Fibroblast of skin of left biceps (primary cell): ENCODE measurements at regions not wholly inside any gene's neighbourhood (a gene's known extent, or its start where the extent isn't known, plus 50 kb on each side); places are given as distances from the start of the nearest gene placed in this dataset.

Experiments
- DNase-seq, 2 experiments: peaks; one replicate each; pipeline ENCODE4 v3.0.0-alpha.2; 2013; ENCODE audit warnings: low read depth in 2 of 2

- no peak for DNase-seq
Measured at GRCh38 chr14:101025696-101026095, 122.2 kb upstream of the RTL1 start.

- no peak for DNase-seq
Measured at GRCh38 chr14:101026341-101026740, 122.8 kb upstream of the RTL1 start.

- no peak for DNase-seq
Measured at GRCh38 chr14:101027291-101027690, 123.8 kb upstream of the RTL1 start.

- DNase-seq: no peak
Measured at GRCh38 chr14:101027966-101028365, 124.4 kb upstream of the RTL1 start.

- no peak for DNase-seq
Measured at GRCh38 chr14:101028971-101029667, 125.6 kb upstream of the RTL1 start.

DNA sequence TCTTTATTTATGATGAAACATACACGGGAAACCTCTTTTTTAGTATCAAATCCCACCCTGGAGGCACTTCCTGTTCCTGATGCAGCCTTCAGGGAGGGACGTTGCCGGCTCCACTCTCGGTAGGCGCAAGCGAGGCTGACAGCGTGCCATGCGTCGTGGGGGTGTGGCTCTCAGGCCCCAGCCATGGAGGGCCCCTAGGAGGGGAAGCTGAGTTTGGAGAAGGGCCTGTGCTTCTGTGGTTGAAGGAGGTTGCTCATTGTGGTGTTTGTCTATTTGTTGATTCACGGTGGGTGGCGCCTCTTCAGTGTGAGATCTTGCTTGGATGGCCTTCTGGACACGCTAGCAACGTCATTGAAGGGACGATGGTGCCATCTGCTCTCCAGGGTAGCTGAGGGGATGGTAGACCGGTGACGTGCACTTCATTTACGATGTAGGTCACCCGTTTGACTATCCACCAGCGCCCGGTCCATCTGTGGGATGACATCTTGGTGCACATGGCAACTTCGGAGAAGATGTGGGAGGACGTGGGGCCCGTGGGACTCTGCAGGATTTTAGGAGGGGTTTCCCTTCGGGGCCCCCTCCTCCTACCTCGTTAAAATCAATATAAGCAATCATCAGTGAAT is 126.3 kb upstream of the RTL1 start:
- no peak for DNase-seq

DNA sequence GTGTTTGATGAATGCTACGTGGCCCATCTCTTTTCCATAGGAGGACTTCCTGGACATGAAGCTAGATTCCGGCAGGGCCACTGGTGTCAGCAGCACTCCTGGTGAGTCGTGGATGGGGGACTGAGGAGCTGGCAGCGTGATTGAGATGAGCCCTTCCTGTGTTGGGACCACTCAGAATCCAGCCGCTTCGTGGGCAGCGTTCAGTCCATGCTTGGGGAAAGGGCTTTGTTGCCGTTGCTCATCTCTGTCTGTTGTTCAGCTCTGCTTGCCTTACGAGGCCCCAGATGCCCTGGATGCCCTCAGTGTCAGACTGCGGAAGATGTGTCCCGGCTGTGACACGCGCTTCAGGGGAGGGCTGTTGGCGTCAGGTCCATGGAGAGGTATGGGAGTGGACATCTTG is 127.1 kb upstream of the RTL1 start:
- DNase-seq: no peak

GRCh38 chr14:101031186-101031585 is 127.7 kb upstream of the RTL1 start:
- no peak for DNase-seq

GRCh38 chr14:101031721-101032120 is 128.2 kb upstream of the RTL1 start:
- no peak for DNase-seq

DNA sequence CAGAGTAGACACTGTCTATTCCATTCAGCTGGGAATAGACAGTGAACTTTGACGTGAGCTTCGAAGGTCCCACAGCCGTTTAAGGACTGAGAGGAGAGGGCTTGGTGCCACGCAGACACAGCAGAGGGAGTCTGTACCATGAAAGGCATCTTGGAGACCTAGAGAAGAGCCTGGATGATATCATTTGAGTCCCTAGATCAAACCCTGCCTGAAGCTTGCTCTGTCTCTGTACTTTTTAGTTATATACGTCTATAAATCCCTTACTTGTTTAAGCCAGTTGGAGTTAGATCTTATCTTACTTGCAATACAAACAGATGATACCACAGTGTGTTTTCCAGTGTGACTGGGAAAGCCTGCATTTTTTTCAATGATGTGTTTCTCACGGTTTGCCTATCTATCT is 128.9 kb upstream of the RTL1 start:
- DNase-seq: no peak

- no peak for DNase-seq
Measured at GRCh38 chr14:101033006-101033405, 129.5 kb upstream of the RTL1 start.

GRCh38 chr14:101033446-101034165 is 130.1 kb upstream of the RTL1 start:
- DNase-seq: no peak

DNA sequence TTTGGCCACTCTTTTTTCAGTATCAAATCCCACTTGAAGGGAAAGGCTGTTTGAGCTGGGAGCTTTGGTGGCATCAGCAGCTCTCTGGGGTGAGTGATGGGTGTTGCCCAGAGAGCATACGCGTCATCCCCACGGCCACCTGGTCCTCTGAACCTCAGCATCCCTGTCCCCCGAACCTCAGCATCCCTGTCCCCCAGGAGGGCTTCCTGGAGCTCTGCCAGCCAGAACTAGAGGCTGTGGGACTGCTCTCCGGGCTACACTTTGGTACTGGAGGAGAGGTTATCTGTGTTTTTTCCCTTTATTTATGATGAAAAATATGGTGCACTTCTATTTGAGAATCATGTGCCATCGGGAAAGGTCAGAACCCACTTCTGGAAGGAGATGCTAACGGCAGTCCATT is 131.5 kb upstream of the RTL1 start:
- no peak for DNase-seq

- DNase-seq: no peak
Measured at GRCh38 chr14:101035466-101036225, 132.1 kb upstream of the RTL1 start.

GRCh38 chr14:101037021-101037817 is 133.7 kb upstream of the RTL1 start:
- no peak for DNase-seq

- no peak for DNase-seq
Measured at GRCh38 chr14:101039031-101039754, 135.7 kb upstream of the RTL1 start.

- DNase-seq: no peak
Measured at GRCh38 chr14:101039755-101040138, 136.2 kb upstream of the RTL1 start.

DNA sequence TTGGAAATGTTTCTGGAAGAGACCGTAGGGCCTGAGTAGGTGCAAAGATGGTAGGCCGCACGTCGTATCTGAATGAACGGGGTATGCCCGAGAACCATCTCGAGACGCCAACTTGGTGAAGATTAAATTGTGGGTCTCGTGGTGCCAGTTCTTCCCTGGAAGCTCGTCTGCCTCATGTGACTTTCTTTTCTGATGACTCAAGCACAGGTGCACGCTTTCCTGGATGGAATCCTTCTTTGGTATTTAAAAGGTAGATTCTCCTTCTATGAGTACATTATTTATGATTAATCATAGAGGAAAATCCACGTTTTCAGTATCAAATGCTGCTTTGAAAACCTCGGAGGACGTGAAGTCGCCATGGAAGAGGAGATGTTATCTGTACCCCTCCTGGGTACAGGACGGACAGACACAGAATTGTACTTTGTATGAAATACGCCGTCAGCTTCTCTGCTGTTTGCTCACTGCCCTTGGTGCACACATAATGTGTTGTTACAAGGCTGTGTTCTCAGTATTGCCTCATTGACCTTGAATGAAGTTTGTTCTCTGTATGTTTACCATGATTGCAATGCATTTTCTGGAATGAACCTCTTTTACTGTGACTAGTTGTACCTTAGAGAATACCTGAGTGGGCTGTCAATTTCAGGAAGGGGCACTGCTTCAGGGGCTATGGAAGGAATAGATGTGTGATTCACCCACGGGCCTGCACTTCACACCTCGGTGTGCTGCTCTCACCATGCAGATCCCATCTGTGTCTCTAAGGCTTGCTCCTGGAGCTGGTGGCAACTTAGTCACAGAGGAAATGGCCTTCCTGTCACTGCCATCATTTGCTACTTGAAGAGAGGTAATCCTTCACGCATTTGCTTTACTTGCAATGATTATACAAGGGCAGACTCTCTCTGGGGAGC is 137.3 kb upstream of the RTL1 start:
- DNase-seq: no peak

- DNase-seq: no peak
Measured at GRCh38 chr14:101043891-101044290, 140.4 kb upstream of the RTL1 start.

- no peak for DNase-seq
Measured at GRCh38 chr14:101044741-101045140, 141.2 kb upstream of the RTL1 start.
